Esophagus squamous epithelium (tissue), 4 donors: ENCODE measurements at regions not wholly inside any gene's neighbourhood (a gene's known extent, or its start where the extent isn't known, plus 50 kb on each side); places are given as distances from the start of the nearest gene placed in this dataset.

Experiments
- POLR2A ChIP-seq, 4 donors: fragments of 450-650 bp; IDR thresholded peaks; one replicate each; pipeline ENCODE4 v1.6.1; 2017; ENCODE audit warnings: antibody characterized with exemption in 4 of 4, mild to moderate bottlenecking in 4 of 4, moderate library complexity in 3 of 4
- TF ChIP-seq, protein P1 (sequence below), 6 experiments: fragments of 450-650 bp in 4 of 6; fragments of 200-600 bp in 2 of 6; sonication (generic) in 2 of 6; IDR thresholded peaks; one replicate each; pipeline ENCODE4 v1.5.1; 2016 to 2019; ENCODE audit warnings: antibody characterized with exemption in 6 of 6, mild to moderate bottlenecking in 4 of 6, moderate library complexity in 4 of 6

DNA sequence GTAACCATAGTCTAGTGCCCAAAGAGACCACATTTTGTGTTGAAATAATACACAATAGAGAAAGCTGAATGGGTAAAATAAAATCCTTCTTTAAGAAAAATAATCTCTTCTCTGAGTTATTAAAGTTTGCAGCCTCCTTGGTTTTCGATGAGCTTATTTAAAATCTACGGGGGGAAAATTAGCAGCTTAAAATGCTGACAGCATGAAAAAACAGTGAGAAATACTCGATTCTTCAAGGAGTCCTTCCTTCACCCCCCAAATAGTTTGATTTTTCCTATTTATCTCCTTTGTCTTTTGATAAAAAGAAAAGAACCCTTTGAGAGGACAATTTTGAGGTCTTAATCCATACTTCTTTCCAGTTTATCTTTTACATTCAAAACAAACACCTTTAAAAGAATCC is 394.0 kb upstream of the B3GALT2 start:
- no peak for TF ChIP-seq POLR2A (IDR thresholded peaks at IDR 0.05)
- TF ChIP-seq, protein P1, sequence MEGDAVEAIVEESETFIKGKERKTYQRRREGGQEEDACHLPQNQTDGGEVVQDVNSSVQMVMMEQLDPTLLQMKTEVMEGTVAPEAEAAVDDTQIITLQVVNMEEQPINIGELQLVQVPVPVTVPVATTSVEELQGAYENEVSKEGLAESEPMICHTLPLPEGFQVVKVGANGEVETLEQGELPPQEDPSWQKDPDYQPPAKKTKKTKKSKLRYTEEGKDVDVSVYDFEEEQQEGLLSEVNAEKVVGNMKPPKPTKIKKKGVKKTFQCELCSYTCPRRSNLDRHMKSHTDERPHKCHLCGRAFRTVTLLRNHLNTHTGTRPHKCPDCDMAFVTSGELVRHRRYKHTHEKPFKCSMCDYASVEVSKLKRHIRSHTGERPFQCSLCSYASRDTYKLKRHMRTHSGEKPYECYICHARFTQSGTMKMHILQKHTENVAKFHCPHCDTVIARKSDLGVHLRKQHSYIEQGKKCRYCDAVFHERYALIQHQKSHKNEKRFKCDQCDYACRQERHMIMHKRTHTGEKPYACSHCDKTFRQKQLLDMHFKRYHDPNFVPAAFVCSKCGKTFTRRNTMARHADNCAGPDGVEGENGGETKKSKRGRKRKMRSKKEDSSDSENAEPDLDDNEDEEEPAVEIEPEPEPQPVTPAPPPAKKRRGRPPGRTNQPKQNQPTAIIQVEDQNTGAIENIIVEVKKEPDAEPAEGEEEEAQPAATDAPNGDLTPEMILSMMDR (IDR thresholded peaks at IDR 0.05): no peak
